GM12875 (cell line): ENCODE measurements at regions not wholly inside any gene's neighbourhood (a gene's known extent, or its start where the extent isn't known, plus 50 kb on each side); places are given as distances from the start of the nearest gene placed in this dataset.
"Not testable (repeated sequence)": the region's sequence is repeated elsewhere in the genome, so short reads cannot be mapped to it uniquely, and the experiment has no call there.

Experiments used
- H3K4me3 ChIP-seq: one replicate; pipeline ENCODE4 v1.5.1; 2011; ENCODE audit warnings: low read depth, low read length, control low read depth
- TF ChIP-seq, protein P1 (sequence below): IDR thresholded peaks from 2 replicates; pipeline ENCODE4 v1.5.1; 2011; ENCODE audit warnings: low read depth, mild to moderate bottlenecking, control low read depth, inconsistent platforms, low read length, moderate library complexity, borderline replicate concordance; ENCODE audit not compliant: insufficient read depth

DNA sequence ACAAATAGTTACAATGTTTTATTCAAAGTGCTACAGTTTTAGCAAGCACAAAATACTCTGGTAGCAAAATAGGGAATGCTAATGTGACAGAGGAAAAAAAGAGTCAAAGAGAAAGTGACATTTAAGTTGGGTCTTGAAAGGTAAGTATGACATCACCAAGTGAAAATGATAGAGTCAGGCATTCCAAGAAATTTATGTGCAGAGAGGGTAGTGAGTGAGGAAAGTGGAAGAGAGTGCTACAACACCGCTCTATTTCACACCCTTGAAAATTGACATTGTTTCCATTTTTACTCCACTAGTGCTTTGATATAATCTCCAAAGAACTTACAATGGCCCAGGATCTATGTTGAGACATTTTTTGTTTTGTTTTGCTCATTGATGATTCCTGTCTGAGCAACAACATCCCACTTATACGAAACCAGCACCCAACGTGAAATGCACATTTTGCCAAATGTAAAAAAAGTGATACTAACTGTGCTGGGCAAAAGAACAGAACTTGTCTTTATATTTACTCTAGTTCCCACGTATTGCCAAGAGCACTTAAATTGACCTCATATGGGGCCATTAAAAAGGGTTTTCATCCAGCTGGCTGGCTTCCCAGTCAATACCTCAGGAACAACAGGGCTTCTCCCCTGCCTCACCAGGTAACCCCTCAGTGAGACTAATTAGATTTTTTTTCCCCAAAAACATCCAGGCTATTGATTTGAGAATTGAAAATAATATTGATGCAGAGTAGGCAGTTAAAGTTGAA, 206.3 kb upstream of the NR5A2 start:
- TF ChIP-seq, protein P1, sequence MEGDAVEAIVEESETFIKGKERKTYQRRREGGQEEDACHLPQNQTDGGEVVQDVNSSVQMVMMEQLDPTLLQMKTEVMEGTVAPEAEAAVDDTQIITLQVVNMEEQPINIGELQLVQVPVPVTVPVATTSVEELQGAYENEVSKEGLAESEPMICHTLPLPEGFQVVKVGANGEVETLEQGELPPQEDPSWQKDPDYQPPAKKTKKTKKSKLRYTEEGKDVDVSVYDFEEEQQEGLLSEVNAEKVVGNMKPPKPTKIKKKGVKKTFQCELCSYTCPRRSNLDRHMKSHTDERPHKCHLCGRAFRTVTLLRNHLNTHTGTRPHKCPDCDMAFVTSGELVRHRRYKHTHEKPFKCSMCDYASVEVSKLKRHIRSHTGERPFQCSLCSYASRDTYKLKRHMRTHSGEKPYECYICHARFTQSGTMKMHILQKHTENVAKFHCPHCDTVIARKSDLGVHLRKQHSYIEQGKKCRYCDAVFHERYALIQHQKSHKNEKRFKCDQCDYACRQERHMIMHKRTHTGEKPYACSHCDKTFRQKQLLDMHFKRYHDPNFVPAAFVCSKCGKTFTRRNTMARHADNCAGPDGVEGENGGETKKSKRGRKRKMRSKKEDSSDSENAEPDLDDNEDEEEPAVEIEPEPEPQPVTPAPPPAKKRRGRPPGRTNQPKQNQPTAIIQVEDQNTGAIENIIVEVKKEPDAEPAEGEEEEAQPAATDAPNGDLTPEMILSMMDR, result no peak

DNA sequence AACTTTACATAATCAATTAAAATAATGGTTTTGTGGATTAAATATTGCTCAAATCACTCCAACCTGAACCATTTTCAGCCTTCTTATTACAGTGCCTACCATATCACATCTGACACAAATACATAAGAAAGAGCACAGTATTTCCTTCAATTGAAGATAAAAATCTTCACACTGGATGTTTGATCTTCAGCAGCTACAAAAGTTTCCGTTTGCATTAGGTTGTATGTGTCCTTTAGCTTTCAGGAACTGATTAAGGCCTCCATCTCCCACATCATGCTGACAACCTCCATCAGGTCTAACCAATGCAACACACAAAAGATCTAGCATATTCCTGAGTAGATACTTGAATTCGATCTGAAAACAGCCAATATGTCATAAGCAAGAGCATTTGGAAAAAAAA, 195.1 kb upstream of the NR5A2 start:
- no peak overlapping the region for H3K4me3 ChIP-seq
- TF ChIP-seq, protein P1, result no peak

More for the DNA sequence above, 206.3 kb upstream of the NR5A2 start:
- no peak overlapping the region for H3K4me3 ChIP-seq

DNA sequence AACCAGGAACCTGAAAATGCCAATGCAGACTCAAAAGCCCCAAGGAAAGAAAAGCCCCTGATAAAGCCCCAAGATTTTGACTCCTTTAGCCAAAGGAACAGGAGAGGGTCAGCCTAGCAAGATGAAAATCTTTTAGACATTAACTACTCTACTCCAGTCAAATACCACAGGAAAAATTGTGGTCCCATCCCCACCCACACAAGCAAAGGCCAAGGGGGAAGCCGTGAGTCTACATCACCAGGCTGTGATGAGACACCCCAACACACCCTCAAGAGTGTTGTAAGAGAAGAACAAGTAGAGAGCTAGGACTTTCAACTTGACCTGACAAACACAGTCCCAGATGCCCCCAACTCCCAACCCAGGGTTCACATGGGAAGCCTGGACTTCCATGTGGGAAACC, 192.8 kb upstream of the NR5A2 start:
- H3K4me3 ChIP-seq, result no peak overlapping the region
- TF ChIP-seq, protein P1, result no peak

DNA sequence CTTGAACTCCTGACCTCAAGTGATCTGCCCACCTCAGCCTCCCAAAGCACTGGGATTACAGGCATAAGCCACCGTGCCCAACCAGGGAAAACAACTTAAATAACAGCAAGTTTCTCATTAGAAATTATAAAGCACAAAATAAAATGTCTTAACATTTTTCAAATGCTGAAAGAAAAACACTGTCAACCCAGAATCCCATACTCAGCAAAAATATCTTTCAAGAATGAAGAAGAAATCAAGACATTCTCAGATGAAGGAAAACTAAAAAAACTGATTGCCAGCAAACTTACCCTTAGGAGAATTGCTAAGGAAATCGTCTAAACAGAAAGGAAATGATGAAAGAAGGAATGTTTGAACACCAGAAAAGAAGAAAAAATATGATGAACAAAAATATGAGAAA, 191.1 kb upstream of the NR5A2 start:
- TF ChIP-seq, protein P1, result no peak
- H3K4me3 ChIP-seq, result no peak overlapping the region

DNA sequence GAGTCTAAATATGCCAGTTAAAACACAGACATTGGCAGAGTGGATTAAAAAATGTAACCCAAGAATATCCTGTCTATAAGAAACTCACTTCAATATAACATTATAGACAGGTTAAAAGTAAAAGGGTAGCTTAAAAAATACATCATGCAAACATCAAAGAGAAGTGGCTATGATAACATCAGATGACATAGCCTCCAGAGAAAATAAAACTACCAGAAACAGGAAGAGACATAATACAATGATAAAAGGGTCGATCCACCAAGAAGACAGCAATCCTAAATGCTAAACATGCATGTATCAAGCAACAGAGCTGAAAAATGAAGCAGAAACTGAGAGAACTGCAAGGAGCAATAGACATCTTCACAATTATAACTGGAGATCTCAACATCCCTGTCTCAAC, 190.2 kb upstream of the NR5A2 start:
- TF ChIP-seq, protein P1, result no peak
- H3K4me3 ChIP-seq, result no peak overlapping the region

DNA sequence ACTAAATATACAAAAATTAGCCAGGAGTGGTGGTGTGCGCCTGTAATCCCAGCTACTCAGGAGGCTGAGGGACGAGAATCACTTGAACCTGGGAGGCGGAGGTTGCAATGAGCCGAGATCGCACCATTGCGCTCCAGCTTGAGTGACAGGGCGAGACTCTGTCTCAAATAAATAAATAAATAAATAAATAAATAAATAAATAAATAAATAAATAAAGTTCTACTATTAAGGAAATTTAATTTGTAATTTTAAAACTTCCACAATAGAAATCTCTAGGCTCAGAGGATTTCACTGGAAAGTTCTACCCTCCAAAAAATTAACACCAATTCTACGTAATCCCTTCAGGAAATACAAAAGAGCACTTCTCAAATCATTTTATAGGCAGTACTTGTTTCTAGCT, 187.9 kb upstream of the NR5A2 start:
- H3K4me3 ChIP-seq, result not testable (repeated sequence)

DNA sequence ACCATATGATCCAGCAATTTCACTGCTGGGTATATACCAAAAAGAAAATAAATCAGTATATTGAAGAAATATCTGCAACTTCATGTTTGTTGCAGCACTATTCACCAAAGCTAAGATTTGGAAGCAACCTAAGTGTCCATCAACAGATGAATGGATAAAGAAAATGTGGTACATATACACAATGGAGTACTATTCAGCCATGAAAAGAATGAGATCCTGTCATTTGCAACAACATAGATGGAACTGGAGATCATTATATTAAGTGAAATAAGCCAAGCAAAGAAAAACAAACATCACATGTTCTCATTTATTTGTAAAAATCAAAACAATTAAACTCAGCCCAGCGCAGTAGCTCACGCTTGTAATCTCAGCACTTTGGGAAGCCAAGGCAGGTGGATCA, 184.4 kb upstream of the NR5A2 start:
- H3K4me3 ChIP-seq, result not testable (repeated sequence)

DNA sequence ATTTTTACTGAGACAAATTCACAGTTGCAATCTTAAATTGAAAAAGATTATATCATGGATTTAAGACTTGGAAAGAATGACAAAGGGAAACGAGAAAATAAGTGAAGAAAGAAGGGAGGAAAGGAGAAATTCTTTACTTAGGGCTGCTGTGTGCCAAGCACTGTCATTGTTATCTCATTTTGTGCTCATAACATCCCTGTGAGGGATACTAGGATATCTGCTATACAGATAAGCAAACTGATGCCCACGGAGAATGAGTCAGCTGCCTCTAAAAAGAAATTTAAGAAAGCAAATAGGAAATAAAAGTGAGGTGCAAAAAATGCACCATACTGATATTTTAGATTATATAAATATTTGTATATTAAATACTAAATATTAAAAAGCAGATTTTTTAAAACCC, 183.6 kb upstream of the NR5A2 start:
- TF ChIP-seq, protein P1, result no peak
- H3K4me3 ChIP-seq, result no peak overlapping the region
